HUDEP-2 (cell line): ENCODE measurements at regions not wholly inside any gene's neighbourhood (a gene's known extent, or its start where the extent isn't known, plus 50 kb on each side); places are given as distances from the start of the nearest gene placed in this dataset.

ENCODE experiments used
- DNase-seq, 76 experiments: peaks; one replicate each; lab custom pipeline; 2025; ENCODE audit not compliant: unreplicated experiment in 76 of 76; lab: John Stamatoyannopoulos, UW

DNA sequence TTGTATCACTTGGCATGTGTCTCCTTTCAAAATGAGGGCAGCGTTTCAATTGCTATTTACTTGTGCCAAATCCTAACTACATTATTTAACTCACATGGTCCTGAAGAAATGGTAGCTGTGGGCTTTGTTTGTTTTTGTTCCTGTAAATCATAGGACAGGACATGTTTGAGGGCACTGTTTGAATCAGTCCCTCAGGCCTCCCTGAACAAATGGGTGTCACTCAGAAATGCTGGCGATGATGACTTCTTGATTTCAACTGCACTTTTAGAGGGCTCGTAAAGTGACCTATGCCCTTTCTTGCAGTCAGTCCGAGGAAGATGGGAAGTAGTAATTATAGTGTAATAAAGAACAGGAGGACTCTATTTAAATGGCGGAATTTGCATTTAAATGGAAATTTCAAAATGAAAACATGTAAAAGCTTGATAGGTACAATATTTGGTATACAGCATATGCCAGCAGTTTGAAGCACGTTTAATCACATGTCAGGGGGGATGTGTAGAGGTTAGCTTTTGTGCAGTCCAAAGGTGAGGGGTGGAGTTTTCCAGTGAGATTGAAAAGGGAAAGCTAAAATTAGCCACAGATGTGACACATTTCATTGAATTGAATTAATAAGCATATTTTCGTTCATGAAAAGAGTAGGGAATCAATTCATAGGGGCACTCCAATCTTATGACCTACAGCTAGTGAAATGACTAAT is 1958.7 kb upstream of the IGFBP7 start:
- DNase-seq = no peak

- no peak for DNase-seq
Observed at GRCh38 chr4:59086410-59086809, 1976.2 kb upstream of the IGFBP7 start.

GRCh38 chr4:59091146-59092142 is 1981.3 kb upstream of the IGFBP7 start:
- no peak for DNase-seq

- DNase-seq = no peak
Observed at GRCh38 chr4:59094505-59094904, 1984.3 kb upstream of the IGFBP7 start.

- DNase-seq = no peak
Observed at GRCh38 chr4:59102311-59102710, 1992.1 kb upstream of the IGFBP7 start.

GRCh38 chr4:59120287-59120814 is 2010.2 kb upstream of the IGFBP7 start:
- DNase-seq = no peak

GRCh38 chr4:59122626-59123025 is 2012.4 kb upstream of the IGFBP7 start:
- DNase-seq = no peak

GRCh38 chr4:59126159-59126558 is 2016.0 kb upstream of the IGFBP7 start:
- DNase-seq = no peak

DNA sequence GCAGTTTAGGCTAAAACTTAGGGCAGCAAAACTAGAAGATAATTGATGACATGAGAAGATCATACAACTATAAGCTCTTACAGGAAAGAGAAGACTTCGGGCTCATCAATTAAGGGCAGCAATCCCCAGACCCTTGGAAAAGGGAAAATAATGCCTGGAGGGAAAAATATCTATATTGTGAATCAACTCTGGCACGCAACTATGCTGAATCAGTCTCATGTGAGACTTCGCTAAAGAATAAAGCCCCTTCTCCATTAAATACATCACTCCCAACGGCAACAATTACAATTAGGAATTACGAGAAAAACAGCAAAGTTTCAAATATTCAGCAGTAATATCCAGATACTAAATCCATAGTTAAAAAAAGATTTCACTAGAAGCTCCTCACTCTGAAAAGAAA is 2016.8 kb upstream of the IGFBP7 start:
- DNase-seq = no peak

- no peak for DNase-seq
Observed at GRCh38 chr4:59127743-59128142, 2017.6 kb upstream of the IGFBP7 start.

GRCh38 chr4:59135248-59135985 is 2025.2 kb upstream of the IGFBP7 start:
- DNase-seq = no peak

DNA sequence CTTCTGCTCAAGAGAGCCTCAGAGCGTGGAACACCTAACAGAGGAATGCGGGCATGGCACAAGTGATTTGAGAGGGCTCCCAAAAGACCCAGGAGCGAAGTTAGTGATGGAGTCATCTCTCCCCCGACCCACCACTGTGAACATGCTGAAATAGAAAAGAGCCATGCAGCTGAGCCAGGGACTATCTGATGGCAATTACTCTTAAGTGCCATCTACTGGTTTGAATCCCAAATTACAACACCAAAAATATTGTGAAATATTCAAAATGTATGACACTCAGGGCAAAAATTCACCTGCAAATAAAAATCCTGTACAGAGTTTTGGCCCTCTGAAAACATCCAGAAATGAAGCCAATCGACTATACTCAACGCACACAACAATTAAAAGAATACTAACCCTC is 2038.9 kb upstream of the ADGRL3 start:
- no peak for DNase-seq

DNA sequence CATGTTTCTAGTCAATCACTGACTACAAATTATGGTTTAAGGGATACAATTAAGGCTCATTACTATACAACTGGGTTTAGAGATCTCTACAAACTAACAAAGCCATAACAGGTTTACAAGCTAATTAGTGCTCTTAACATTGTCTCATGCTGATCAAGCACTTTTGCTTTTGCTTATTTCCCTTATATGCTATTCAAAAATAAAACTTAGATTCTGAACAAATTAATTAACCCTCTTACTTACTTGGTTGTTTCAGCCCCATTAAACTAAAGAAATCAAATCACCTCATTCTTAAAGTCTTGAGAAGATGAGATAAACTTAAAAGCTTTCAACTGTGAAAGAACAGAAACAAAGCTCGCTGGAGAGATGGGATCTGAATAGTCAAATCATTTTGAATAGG is 2024.5 kb upstream of the ADGRL3 start:
- DNase-seq = no peak

DNA sequence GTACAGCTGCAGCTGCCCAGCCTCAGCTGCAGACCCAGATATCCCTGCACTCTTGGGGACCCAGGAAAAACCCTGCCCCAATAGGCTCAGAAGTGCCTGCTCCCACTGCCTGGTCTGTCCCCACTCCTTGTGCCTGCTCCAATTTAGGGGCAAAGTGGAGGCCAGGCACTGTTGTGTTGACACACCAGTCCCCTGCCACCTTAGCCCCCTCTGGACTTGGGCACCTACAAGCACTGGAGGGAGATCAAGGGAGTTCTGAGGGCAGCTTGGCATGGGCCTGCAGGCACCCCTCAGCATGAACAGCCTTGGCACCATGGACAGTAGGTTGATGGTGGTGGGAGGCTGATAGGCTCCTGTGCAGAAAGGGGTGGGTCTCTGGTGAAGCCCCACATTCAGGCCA is 2020.8 kb upstream of the ADGRL3 start:
- no peak for DNase-seq

DNA sequence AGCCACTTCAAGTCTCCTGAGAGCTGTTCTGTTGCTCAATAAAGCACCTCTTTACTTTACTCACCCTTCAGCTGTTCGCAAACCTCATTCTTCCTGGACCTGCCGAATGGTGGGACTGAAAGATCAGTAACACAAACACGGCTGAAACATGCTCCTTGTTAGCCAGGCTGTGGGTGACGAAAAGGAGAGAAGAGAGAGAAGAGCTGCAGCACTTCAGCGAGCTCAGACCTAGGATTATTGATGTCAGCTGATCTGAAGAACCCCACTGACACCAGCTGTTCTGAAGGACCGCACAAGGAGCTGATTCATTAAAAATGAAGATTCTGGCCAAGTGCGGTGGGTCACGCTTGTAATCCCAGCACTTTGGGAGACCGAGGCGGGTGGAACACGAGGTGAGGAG is 2020.0 kb upstream of the ADGRL3 start:
- DNase-seq = no peak

DNA sequence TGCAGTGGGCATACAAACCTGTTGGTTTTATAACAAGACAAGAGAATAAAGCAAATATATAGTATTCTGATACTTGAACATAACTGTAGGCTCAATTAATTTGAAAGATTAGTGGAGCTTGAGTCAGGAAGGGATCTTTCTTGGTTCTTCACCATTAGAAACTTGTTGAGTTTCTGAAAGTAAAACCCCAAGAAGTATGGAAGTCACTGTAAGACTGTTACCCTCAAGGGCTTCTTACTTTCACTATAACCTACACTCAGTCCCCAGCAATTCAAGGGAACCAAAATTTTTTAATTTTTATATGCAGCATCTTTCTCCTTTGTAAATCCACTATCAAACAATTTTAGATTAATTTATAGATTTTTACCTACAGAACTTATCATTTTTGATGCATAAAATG is 2019.2 kb upstream of the ADGRL3 start:
- no peak for DNase-seq

DNA sequence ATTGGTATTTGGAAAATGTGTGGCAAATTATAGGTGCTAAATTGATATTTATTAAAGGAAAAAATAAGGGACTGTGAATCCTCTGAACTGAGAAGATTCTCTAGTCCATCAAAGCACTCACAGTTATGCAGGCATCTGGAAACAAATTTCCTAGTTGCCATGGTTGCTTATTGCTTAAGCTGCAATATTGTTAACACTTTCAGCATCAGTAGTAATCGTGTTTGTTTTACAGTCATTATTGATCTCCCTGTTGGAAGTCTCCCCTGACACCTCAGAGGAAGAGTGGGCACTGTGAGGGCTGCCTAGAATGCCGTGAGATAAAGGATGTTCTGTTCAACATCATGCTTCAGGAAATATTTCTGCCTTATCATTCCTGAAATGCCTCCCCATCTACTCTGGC is 2004.3 kb upstream of the ADGRL3 start:
- no peak for DNase-seq

DNA sequence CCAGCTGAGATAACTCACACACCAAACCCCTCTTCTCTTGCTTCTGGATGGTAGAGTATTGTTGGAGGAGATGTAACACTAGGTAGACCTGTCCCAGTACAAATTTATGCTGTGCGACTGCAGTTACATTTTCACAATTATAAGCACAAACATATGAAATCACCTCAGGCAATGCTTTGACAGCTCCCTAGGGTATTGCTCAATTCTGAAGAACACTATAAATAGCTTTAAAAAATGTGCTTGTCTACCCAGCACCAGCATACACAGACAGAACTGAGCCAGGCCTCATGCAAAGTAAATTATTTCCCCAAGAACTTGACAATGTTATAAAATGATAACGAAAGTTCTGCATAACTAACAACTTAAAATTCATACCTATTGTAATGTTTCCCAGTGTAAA is 1999.1 kb upstream of the ADGRL3 start:
- DNase-seq = no peak

DNA sequence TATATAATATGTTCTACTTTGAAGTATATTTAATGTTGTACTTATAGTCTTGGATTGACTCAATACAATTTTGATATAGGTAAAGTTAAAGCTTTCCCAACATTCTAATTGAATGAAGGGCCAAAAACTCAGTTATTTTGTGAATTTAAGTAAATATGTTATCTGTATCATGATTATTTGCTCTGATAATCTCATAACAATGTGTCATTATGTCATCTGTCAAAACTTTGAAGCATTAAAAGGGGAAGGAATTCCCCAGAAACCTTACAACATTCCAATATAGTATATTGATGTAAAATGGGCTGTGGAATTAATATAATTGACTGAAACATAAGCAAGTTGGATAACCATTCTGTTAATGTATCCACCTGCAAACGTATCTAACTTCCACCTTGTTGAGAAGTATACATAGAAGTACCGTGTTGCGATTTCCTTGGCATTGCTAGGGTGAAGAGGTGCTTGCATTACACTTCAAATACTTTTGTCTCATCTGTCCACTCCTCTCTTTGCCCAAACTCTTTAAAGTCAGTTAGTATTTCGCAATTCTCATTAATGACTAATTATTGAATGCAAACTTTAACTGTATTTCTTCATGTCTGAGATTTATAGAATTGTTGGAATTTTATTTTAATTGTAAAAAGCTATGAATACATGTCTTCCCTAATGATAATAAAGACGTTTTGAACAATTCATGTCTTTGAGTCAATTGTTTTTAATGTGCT is 1982.1 kb upstream of the ADGRL3 start:
- no peak for DNase-seq

GRCh38 chr4:59222221-59222620 is 1977.9 kb upstream of the ADGRL3 start:
- no peak for DNase-seq
